Trophoblast cell (in vitro differentiated cells and primary cell): ENCODE measurements at regions not wholly inside any gene's neighbourhood (a gene's known extent, or its start where the extent isn't known, plus 50 kb on each side); places are given as distances from the start of the nearest gene placed in this dataset.

Experiments
- DNase-seq, 2 donors: peaks; one replicate each; pipeline ENCODE4 v3.0.0-alpha.2; 2016
- H2AFZ ChIP-seq: 2 replicates; pipeline ENCODE4 v1.6.1; 2013; ENCODE audit warnings: low read length, moderate library complexity, mild to moderate bottlenecking; ENCODE audit not compliant: insufficient read depth, poor library complexity
- H2AK5ac ChIP-seq: 2 replicates; pipeline ENCODE4 v1.6.1; 2013; ENCODE audit warnings: mild to moderate bottlenecking, low read length
- H2BK120ac ChIP-seq: 2 replicates; pipeline ENCODE4 v1.6.1; 2013; ENCODE audit warnings: low read length, mild to moderate bottlenecking, moderate library complexity; ENCODE audit not compliant: insufficient read depth, poor library complexity
- H2BK12ac ChIP-seq: 2 replicates; pipeline ENCODE4 v1.6.1; 2013; ENCODE audit warnings: mild to moderate bottlenecking, low read length, moderate library complexity
- H2BK5ac ChIP-seq: 2 replicates; pipeline ENCODE4 v1.6.1; 2013; ENCODE audit warnings: low read length, low read depth, moderate library complexity, mild to moderate bottlenecking; ENCODE audit not compliant: poor library complexity
- H3K14ac ChIP-seq: 2 replicates; pipeline ENCODE4 v1.6.1; 2013; ENCODE audit warnings: mild to moderate bottlenecking, low read length
- H3K18ac ChIP-seq: 2 replicates; pipeline ENCODE4 v1.6.1; 2013; ENCODE audit warnings: mild to moderate bottlenecking, low read length
- H3K23ac ChIP-seq: 2 replicates; pipeline ENCODE4 v1.6.1; 2013; ENCODE audit warnings: low read length
- H3K27ac ChIP-seq: 2 replicates; pipeline ENCODE4 v1.5.1; 2013; ENCODE audit warnings: low read depth, mild to moderate bottlenecking, inconsistent platforms, low read length, moderate library complexity
- H3K27me3 ChIP-seq: 2 replicates; pipeline ENCODE4 v1.6.1; 2013; ENCODE audit warnings: inconsistent platforms, mild to moderate bottlenecking, low read length, moderate library complexity; ENCODE audit not compliant: insufficient read depth
- H3K36me3 ChIP-seq, 2 experiments: 1 replicate in 1 of 2; 2 replicates in 1 of 2; pipeline ENCODE4 v1.6.1; 2013; ENCODE audit warnings: low read length in 2 of 2, mild to moderate bottlenecking in 2 of 2, moderate library complexity in 1 of 2; ENCODE audit not compliant: insufficient read depth in 2 of 2, control insufficient read depth in 1 of 2
- H3K4ac ChIP-seq: 2 replicates; pipeline ENCODE4 v1.6.1; 2013; ENCODE audit warnings: low read depth, mild to moderate bottlenecking, low read length, moderate library complexity
- H3K4me1 ChIP-seq, 2 experiments: 1 replicate in 1 of 2; 2 replicates in 1 of 2; pipeline ENCODE4 v1.6.1; 2013; ENCODE audit warnings: low read length in 2 of 2, mild to moderate bottlenecking in 2 of 2, moderate library complexity in 1 of 2; ENCODE audit not compliant: insufficient read depth in 2 of 2, control insufficient read depth in 1 of 2
- H3K4me2 ChIP-seq: 2 replicates; pipeline ENCODE4 v1.6.1; 2013; ENCODE audit warnings: inconsistent platforms, mild to moderate bottlenecking, low read length, moderate library complexity
- H3K4me3 ChIP-seq: 2 replicates; pipeline ENCODE4 v1.5.1; 2013; ENCODE audit warnings: mild to moderate bottlenecking, low read depth, low read length, inconsistent platforms
- H3K79me1 ChIP-seq: one replicate; pipeline ENCODE4 v1.6.1; 2013; ENCODE audit warnings: low read length
- H3K79me2 ChIP-seq: 2 replicates; pipeline ENCODE4 v1.6.1; 2013; ENCODE audit warnings: low read length, mild to moderate bottlenecking; ENCODE audit not compliant: control insufficient read depth, insufficient read depth, poor library complexity
- H3K9ac ChIP-seq: 2 replicates; pipeline ENCODE4 v1.6.1; 2013; ENCODE audit warnings: mild to moderate bottlenecking, low read length
- H3K9me3 ChIP-seq: 2 replicates; pipeline ENCODE4 v1.6.1; 2013; ENCODE audit warnings: low read depth, mild to moderate bottlenecking, control low read depth, inconsistent platforms, low read length; ENCODE audit not compliant: insufficient read depth
- H4K12ac ChIP-seq: 2 replicates; pipeline ENCODE4 v1.6.1; 2013; ENCODE audit warnings: low read depth, mild to moderate bottlenecking, low read length, moderate library complexity
- H4K8ac ChIP-seq: 2 replicates; pipeline ENCODE4 v1.6.1; 2013; ENCODE audit warnings: low read depth, mild to moderate bottlenecking, low read length, moderate library complexity
- H4K91ac ChIP-seq: one replicate; pipeline ENCODE4 v1.6.1; 2013; ENCODE audit warnings: low read depth, mild to moderate bottlenecking, low read length, moderate library complexity
- WGBS: extraction: QIAGEN DNeasy Blood & Tissue Kit; methylation state at CpG from one replicate; pipeline ENCODE4 v1.1.7; 2013; ENCODE audit warnings: missing lambda C conversion rate; ENCODE audit not compliant: insufficient read length, insufficient coverage; ENCODE audit errors: extremely low coverage; 5-methylcytosine and 5-hydroxymethylcytosine counted together

DNA sequence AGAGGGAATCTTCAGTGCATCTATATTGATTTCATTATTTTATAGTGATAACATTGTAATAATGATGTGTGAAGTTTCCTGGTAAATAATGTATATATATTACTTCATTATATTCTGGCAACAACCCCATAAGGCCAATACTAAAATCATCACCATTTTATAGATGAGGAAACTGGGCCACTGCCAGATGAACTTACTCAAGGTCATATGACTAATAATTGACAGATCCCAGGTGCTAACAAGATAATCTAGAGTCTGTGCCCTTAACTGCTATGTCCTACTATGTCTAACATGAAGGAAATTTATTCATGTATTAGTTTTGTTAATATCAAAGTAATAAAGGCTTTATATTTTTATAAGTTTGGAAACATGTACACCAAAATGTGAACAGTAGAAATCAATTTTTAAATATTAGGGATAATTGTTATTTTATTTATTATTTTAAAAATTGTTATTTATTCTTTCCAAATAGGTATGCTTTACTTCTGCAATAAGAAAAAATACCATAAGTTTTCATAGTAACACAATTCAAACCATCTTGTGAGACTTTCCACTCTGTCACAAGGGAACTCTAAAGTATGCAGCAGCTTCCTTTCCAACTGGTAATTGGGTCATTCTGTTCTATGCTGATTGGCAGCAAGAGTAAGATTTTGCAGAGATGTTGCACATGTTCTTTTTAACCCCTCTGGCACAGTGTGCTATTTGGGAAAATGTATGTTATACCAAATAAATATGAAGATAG lies 90.8 kb upstream of the CMC1 start:
- no peak overlapping the region for H2AK5ac ChIP-seq
- no peak overlapping the region for H3K4me2 ChIP-seq
- H3K79me1 ChIP-seq: no peaks in the 10 kb centered on the region
- H3K27me3 ChIP-seq: no peaks in the 10 kb centered on the region
- no peak overlapping the region for H3K4me3 ChIP-seq
- no peak overlapping the region for H4K8ac ChIP-seq
- no peak overlapping the region for H2BK120ac ChIP-seq
- no peaks in the 10 kb centered on the region for H3K36me3 ChIP-seq
- no peak overlapping the region for H2AFZ ChIP-seq
- H4K91ac ChIP-seq: no peak overlapping the region
- DNase-seq: no peak
- no peak overlapping the region for H4K12ac ChIP-seq
- H2BK12ac ChIP-seq: no peak overlapping the region
- H3K27ac ChIP-seq: no peak overlapping the region
- H2BK5ac ChIP-seq: no peak overlapping the region
- no peak overlapping the region for H3K4ac ChIP-seq
- H3K18ac ChIP-seq: no peak overlapping the region
- no peaks in the 10 kb centered on the region for H3K4me1 ChIP-seq
- no peak overlapping the region for H3K23ac ChIP-seq
- H3K9me3 ChIP-seq: no peaks in the 10 kb centered on the region
- H3K14ac ChIP-seq: no peak overlapping the region
- no peak overlapping the region for H3K9ac ChIP-seq
- no peaks in the 10 kb centered on the region for H3K79me2 ChIP-seq

DNA sequence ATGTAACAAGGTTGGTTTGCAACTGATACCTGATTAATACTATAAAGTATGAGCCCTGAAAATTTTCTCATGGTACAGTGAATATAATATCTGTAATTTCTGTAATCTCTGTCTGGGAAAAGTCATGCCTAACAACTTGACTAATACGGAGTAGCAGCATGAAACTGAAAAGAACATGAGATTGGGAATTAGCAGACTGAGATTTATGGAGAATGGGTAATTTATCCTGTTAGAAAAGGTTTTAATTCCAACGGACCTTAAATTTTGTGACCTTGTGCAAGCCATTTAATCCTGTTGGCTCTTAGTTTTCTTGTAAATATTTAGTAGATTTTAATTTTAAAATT lies 90.2 kb upstream of the CMC1 start:
- Histone ChIP-seq H4K12ac (no peak overlapping the region), H3K14ac (no peak overlapping the region), H3K23ac (no peak overlapping the region), H3K4ac (no peak overlapping the region), H4K91ac (no peak overlapping the region), H3K9me3 (no peaks in the 10 kb centered on the region), H3K27me3 (no peaks in the 10 kb centered on the region), H2BK12ac (no peak overlapping the region), H2BK120ac (no peak overlapping the region), H3K4me2 (no peak overlapping the region), H2BK5ac (no peak overlapping the region), H4K8ac (no peak overlapping the region), H3K4me3 (no peak overlapping the region), H2AK5ac (no peak overlapping the region), H3K27ac (no peak overlapping the region), H3K79me1 (no peaks in the 10 kb centered on the region), H3K79me2 (no peaks in the 10 kb centered on the region), H3K36me3 (no peaks in the 10 kb centered on the region), H2AFZ (no peak overlapping the region), H3K18ac (no peak overlapping the region), H3K9ac (no peak overlapping the region), H3K4me1 (no peaks in the 10 kb centered on the region)
- WGBS: no CpG with 5 or more reads among the region's 2 CpGs
- no peak for DNase-seq

DNA sequence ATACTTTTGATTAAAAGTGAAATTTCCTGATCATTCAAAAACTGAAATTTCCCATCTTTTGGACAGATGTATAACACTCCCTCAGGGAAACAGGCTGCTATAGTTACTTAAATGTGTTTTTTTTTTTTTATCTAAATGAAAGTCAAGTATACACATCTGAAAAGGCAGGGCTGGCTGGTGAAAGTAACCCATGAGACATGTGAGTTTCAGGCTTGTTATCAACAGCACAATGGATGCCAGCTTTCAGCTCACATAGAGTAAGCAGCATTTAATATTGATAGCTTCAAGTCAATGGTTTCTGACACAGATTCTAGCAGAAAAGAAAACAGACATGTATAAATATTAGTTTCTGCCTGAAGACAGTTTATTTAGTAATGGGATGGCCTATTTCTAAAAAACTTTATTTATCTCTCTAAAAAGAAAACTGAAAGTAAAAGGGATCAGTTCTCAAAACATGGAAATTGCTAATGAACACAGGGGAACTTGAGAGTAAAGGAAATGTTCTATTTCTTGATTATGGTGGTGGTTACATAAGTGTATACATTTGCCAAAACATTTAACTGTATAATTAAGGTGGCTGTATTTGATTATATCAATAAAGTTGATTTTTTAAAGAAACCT lies 89.7 kb upstream of the CMC1 start:
- DNase-seq: no peak
- Histone ChIP-seq H2BK12ac (no peak overlapping the region), H4K8ac (no peak overlapping the region), H3K27me3 (no peaks in the 10 kb centered on the region), H3K9me3 (no peaks in the 10 kb centered on the region), H3K9ac (no peak overlapping the region), H3K14ac (no peak overlapping the region), H3K27ac (no peak overlapping the region), H3K4me1 (no peaks in the 10 kb centered on the region), H3K36me3 (no peaks in the 10 kb centered on the region), H2BK5ac (no peak overlapping the region), H3K4me3 (no peak overlapping the region), H3K4me2 (no peak overlapping the region), H3K79me1 (no peaks in the 10 kb centered on the region), H2AFZ (no peak overlapping the region), H3K79me2 (no peaks in the 10 kb centered on the region), H4K12ac (no peak overlapping the region), H2AK5ac (no peak overlapping the region), H3K4ac (no peak overlapping the region), H4K91ac (no peak overlapping the region), H3K23ac (no peak overlapping the region), H3K18ac (no peak overlapping the region), H2BK120ac (no peak overlapping the region)

DNA sequence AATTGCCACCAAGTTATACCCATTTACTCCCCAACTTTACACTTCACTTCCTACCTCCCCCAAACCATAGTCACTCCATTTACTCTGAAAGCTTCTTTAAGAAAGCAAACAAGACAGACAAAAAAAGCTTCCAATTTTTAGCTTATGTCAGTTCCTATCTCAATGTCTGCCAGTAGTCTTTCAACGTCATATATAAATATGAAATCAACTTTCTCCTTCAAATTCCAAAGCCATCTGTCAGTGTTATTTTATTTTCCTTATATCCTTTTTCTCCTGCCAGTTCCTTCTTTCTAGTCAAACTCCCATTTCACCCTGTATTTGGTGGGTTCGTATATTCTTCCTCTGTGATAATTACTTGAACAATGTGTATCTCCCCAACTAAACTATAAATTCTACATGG lies 85.8 kb upstream of the CMC1 start:
- Histone ChIP-seq H3K9me3 (no peaks in the 10 kb centered on the region), H2BK5ac (no peak overlapping the region), H3K79me1 (no peaks in the 10 kb centered on the region), H2BK120ac (no peak overlapping the region), H2AK5ac (no peak overlapping the region), H3K36me3 (no peaks in the 10 kb centered on the region), H2BK12ac (no peak overlapping the region), H3K79me2 (no peaks in the 10 kb centered on the region), H3K4ac (no peak overlapping the region), H3K4me3 (no peak overlapping the region), H3K14ac (no peak overlapping the region), H4K12ac (no peak overlapping the region), H3K27ac (no peak overlapping the region), H4K91ac (no peak overlapping the region), H3K27me3 (no peaks in the 10 kb centered on the region), H3K9ac (no peak overlapping the region), H3K4me2 (no peak overlapping the region), H3K18ac (no peak overlapping the region), H3K4me1 (no peaks in the 10 kb centered on the region), H2AFZ (no peak overlapping the region), H4K8ac (no peak overlapping the region), H3K23ac (no peak overlapping the region)
- DNase-seq: no peak
- no CpG with 5 or more reads among the region's 2 CpGs for WGBS
